ENCODE measurements at regions not wholly inside any gene's neighbourhood (a gene's known extent, or its start where the extent isn't known, plus 50 kb on each side); places are given as distances from the start of the nearest gene placed in this dataset.

GRCh38 chr7:24042028-24042427 is 242.0 kb upstream of the NPY start:
- H3K4me3 ChIP-seq (ENCODE audit: low read depth, low read length): no peak overlapping the region
- no peak for DNase-seq (ENCODE audit: low read depth, low spot score)
- TF ChIP-seq, protein P1, sequence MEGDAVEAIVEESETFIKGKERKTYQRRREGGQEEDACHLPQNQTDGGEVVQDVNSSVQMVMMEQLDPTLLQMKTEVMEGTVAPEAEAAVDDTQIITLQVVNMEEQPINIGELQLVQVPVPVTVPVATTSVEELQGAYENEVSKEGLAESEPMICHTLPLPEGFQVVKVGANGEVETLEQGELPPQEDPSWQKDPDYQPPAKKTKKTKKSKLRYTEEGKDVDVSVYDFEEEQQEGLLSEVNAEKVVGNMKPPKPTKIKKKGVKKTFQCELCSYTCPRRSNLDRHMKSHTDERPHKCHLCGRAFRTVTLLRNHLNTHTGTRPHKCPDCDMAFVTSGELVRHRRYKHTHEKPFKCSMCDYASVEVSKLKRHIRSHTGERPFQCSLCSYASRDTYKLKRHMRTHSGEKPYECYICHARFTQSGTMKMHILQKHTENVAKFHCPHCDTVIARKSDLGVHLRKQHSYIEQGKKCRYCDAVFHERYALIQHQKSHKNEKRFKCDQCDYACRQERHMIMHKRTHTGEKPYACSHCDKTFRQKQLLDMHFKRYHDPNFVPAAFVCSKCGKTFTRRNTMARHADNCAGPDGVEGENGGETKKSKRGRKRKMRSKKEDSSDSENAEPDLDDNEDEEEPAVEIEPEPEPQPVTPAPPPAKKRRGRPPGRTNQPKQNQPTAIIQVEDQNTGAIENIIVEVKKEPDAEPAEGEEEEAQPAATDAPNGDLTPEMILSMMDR (IDR thresholded peaks at IDR 0.05; ENCODE audit: low read depth, low read length): no peak
- in situ Hi-C loops (cut with HindIII; ENCODE audit: low sequenced_read_pairs): no loop called here

DNA sequence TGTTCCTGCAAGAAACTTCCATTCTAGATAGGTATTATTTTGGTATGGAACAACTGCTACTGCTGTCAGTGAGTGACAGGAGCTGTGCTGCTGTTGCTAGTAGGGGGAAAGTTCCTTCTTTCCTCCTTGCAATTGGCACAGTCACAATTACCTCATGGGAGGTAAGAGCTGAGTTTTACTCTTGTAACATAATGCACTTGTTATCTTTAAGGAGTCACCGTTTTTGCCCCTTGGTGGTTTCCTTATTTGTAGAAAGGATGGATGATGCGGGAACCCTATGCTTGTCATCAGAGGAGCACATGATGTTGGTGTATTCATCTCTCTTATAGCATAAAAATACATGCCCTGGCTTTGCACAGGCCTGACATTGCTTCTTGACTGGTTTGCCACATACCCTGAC is 234.7 kb upstream of the NPY start:
- in situ Hi-C loops (cut with HindIII; ENCODE audit: low sequenced_read_pairs): no loop called here
- TF ChIP-seq, protein P1 (IDR thresholded peaks at IDR 0.05; ENCODE audit: low read depth, low read length): no peak
- H3K4me3 ChIP-seq (ENCODE audit: low read depth, low read length): no peak overlapping the region
- no peak for DNase-seq (ENCODE audit: low read depth, low spot score)

GRCh38 chr7:24050991-24051560 is 232.9 kb upstream of the NPY start:
- DNase-seq (ENCODE audit: low read depth, low spot score): no peak
- in situ Hi-C loops (cut with HindIII; ENCODE audit: low sequenced_read_pairs): no loop called here
- H3K4me3 ChIP-seq (ENCODE audit: low read depth, low read length): no peak overlapping the region
- TF ChIP-seq, protein P1 (IDR thresholded peaks at IDR 0.05; ENCODE audit: low read depth, low read length): no peak

- no peak for DNase-seq (ENCODE audit: low read depth, low spot score)
- TF ChIP-seq, protein P1 (IDR thresholded peaks at IDR 0.05; ENCODE audit: low read depth, low read length): no peak
- in situ Hi-C loops (cut with HindIII; ENCODE audit: low sequenced_read_pairs): no loop called here
- H3K4me3 ChIP-seq (ENCODE audit: low read depth, low read length): no peak overlapping the region
These were observed 232.3 kb upstream of the NPY start for GRCh38 chr7:24051651-24052050.

DNA sequence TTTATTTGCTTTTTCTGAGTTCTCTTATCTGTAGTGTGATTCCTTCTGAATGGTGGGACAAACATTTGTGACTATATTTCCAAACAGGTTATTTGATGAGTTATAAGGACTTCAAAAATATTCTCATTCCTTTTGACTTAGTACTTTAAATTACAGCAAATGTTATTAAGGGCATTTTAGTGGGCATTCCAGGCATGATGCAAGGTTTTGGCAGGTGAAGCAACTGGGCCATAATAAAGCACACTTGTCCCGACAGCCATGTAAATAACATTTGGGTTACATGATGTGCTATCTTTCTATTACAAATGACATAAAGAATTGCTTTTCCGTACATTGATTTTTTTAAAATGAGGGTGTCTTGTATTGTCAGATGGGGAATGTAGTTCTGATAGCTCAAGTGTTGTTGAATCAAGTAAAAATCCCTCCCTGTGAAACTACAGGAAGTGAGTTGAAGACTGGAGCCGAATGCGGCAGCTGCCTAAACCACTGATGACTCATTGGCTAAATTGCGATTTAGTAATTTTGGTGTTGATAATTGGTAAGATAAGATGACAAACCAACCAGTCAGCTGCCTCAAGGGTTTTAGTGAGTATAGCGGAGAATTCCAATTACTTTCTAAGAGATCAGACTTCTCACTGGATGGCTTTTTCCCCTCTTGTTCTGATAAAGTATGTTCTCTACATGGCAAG is 231.3 kb upstream of the NPY start:
- H3K4me3 ChIP-seq (ENCODE audit: low read depth, low read length): no peak overlapping the region
- in situ Hi-C loops (cut with HindIII; ENCODE audit: low sequenced_read_pairs): no loop called here
- DNase-seq (ENCODE audit: low read depth, low spot score): peak; percentile 79
- TF ChIP-seq, protein P1 (IDR thresholded peaks at IDR 0.05; ENCODE audit: low read depth, low read length): no peak

GRCh38 chr7:24054236-24054635 is 229.8 kb upstream of the NPY start:
- TF ChIP-seq, protein P1 (IDR thresholded peaks at IDR 0.05; ENCODE audit: low read depth, low read length): no peak
- no peak for DNase-seq (ENCODE audit: low read depth, low spot score)
- in situ Hi-C loops (cut with HindIII; ENCODE audit: low sequenced_read_pairs): no loop called here
- H3K4me3 ChIP-seq (ENCODE audit: low read depth, low read length): no peak overlapping the region
